ENCODE measurements at regions not wholly inside any gene's neighbourhood (a gene's known extent, or its start where the extent isn't known, plus 50 kb on each side); places are given as distances from the start of the nearest gene placed in this dataset.

- Histone ChIP-seq H3K27ac (ENCODE audit: low read length, poor library complexity, severe bottlenecking) (no peak overlapping the region), H3K27me3 (ENCODE audit: control insufficient read depth in 1 of 2, insufficient read depth in 1 of 2, low read length in 2 of 2) (no peaks in the 10 kb centered on the region), H4K91ac (ENCODE audit: low read length) (no peak overlapping the region), H4K8ac (ENCODE audit: low read length) (no peak overlapping the region), H3K4me1 (ENCODE audit: control insufficient read depth, insufficient read depth, low read depth, low read length) (no peaks in the 10 kb centered on the region), H2AK5ac (ENCODE audit: low read length, severe bottlenecking) (no peak overlapping the region), H2BK15ac (ENCODE audit: low read depth, poor library complexity, severe bottlenecking) (no peak overlapping the region), H3K36me3 (ENCODE audit: control insufficient read depth in 1 of 2, insufficient read depth in 2 of 2, low read depth in 1 of 2, low read length in 2 of 2) (no peaks in the 10 kb centered on the region), H3K4me3 (ENCODE audit: insufficient read depth in 1 of 2, low read depth in 1 of 2, low read length in 2 of 2) (no peak overlapping the region), H3K14ac (ENCODE audit: low read length in 2 of 2) (no peak overlapping the region), H3K79me1 (replicated peaks; ENCODE audit: low read length, poor library complexity, severe bottlenecking) (no peaks in the 10 kb centered on the region), H2BK5ac (ENCODE audit: low read depth, low read length, poor library complexity, severe bottlenecking) (no peak overlapping the region), H3K9ac (ENCODE audit: low read length) (no peak overlapping the region), H2AFZ (ENCODE audit: low read depth, low read length) (no peak overlapping the region), H3K9me3 (ENCODE audit: control insufficient read depth, low read length) (no peaks in the 10 kb centered on the region), H2BK120ac (ENCODE audit: low read depth, low read length) (no peak overlapping the region), H3K23ac (ENCODE audit: low read length in 2 of 2) (no peak overlapping the region), H2BK12ac (ENCODE audit: low read length in 2 of 2) (no peak overlapping the region), H3K18ac (ENCODE audit: low read depth in 1 of 2, low read length in 2 of 2) (no peak overlapping the region), H3K4me2 (ENCODE audit: low read length, poor library complexity, severe bottlenecking) (no peak overlapping the region), H3K4ac (ENCODE audit: low read depth in 1 of 2, low read length in 2 of 2) (no peak overlapping the region)
- 81% methylated on average over 3 of the region's 3 CpGs for WGBS
- no peak for DNase-seq
Observed at GRCh38 chr9:13380903-13381302, 101.4 kb upstream of the MPDZ start.

- Histone ChIP-seq H3K4ac (ENCODE audit: low read depth in 1 of 2, low read length in 2 of 2) (no peak overlapping the region), H2BK120ac (ENCODE audit: low read depth, low read length) (no peak overlapping the region), H3K14ac (ENCODE audit: low read length in 2 of 2) (no peak overlapping the region), H3K4me2 (ENCODE audit: low read length, poor library complexity, severe bottlenecking) (no peak overlapping the region), H2BK5ac (ENCODE audit: low read depth, low read length, poor library complexity, severe bottlenecking) (no peak overlapping the region), H3K18ac (ENCODE audit: low read depth in 1 of 2, low read length in 2 of 2) (no peak overlapping the region), H3K23ac (ENCODE audit: low read length in 2 of 2) (no peak overlapping the region), H2AK5ac (ENCODE audit: low read length, severe bottlenecking) (no peak overlapping the region), H3K79me1 (replicated peaks; ENCODE audit: low read length, poor library complexity, severe bottlenecking) (no peaks in the 10 kb centered on the region), H3K9ac (ENCODE audit: low read length) (no peak overlapping the region), H4K91ac (ENCODE audit: low read length) (no peak overlapping the region), H2AFZ (ENCODE audit: low read depth, low read length) (no peak overlapping the region), H3K27me3 (ENCODE audit: control insufficient read depth in 1 of 2, insufficient read depth in 1 of 2, low read length in 2 of 2) (no peaks in the 10 kb centered on the region), H4K8ac (ENCODE audit: low read length) (no peak overlapping the region), H3K27ac (ENCODE audit: low read length, poor library complexity, severe bottlenecking) (no peak overlapping the region), H3K4me1 (ENCODE audit: control insufficient read depth, insufficient read depth, low read depth, low read length) (no peaks in the 10 kb centered on the region), H3K36me3 (ENCODE audit: control insufficient read depth in 1 of 2, insufficient read depth in 2 of 2, low read depth in 1 of 2, low read length in 2 of 2) (no peaks in the 10 kb centered on the region), H3K4me3 (ENCODE audit: insufficient read depth in 1 of 2, low read depth in 1 of 2, low read length in 2 of 2) (no peak overlapping the region), H2BK12ac (ENCODE audit: low read length in 2 of 2) (no peak overlapping the region), H2BK15ac (ENCODE audit: low read depth, poor library complexity, severe bottlenecking) (no peak overlapping the region), H3K9me3 (ENCODE audit: control insufficient read depth, low read length) (no peaks in the 10 kb centered on the region)
- DNase-seq, result peak; percentile 8
- no CpG with 5 or more reads among the region's 2 CpGs for WGBS
Observed at GRCh38 chr9:13378154-13378553, 98.7 kb upstream of the MPDZ start.

GRCh38 chr9:13377171-13377925 is 97.9 kb upstream of the MPDZ start:
- Histone ChIP-seq H2AK5ac (ENCODE audit: low read length, severe bottlenecking) (no peak overlapping the region), H2BK15ac (ENCODE audit: low read depth, poor library complexity, severe bottlenecking) (no peak overlapping the region)
- WGBS, result 72% methylated on average over 3 of the region's 3 CpGs

GRCh38 chr9:13372510-13372909 is 93.0 kb upstream of the MPDZ start:
- no peak overlapping the region for H2BK12ac ChIP-seq (ENCODE audit: low read length in 2 of 2)
- 80% methylated on average over 1 of the region's 1 CpG for WGBS
- no peaks in the 10 kb centered on the region for H3K4me1 ChIP-seq (ENCODE audit: control insufficient read depth, insufficient read depth, low read depth, low read length)

More at GRCh38 chr9:13377171-13377925, 97.9 kb upstream of the MPDZ start:
- Histone ChIP-seq H2BK120ac (ENCODE audit: low read depth, low read length) (no peak overlapping the region), H3K4me2 (ENCODE audit: low read length, poor library complexity, severe bottlenecking) (no peak overlapping the region), H3K4me1 (ENCODE audit: control insufficient read depth, insufficient read depth, low read depth, low read length) (no peaks in the 10 kb centered on the region), H3K27ac (ENCODE audit: low read length, poor library complexity, severe bottlenecking) (no peak overlapping the region), H4K8ac (ENCODE audit: low read length) (no peak overlapping the region), H3K4ac (ENCODE audit: low read depth in 1 of 2, low read length in 2 of 2) (no peak overlapping the region), H3K27me3 (ENCODE audit: control insufficient read depth in 1 of 2, insufficient read depth in 1 of 2, low read length in 2 of 2) (no peaks in the 10 kb centered on the region), H2BK5ac (ENCODE audit: low read depth, low read length, poor library complexity, severe bottlenecking) (no peak overlapping the region), H3K18ac (ENCODE audit: low read depth in 1 of 2, low read length in 2 of 2) (no peak overlapping the region), H3K9ac (ENCODE audit: low read length) (no peak overlapping the region), H3K23ac (ENCODE audit: low read length in 2 of 2) (no peak overlapping the region), H2BK12ac (ENCODE audit: low read length in 2 of 2) (no peak overlapping the region), H3K14ac (ENCODE audit: low read length in 2 of 2) (no peak overlapping the region), H3K36me3 (ENCODE audit: control insufficient read depth in 1 of 2, insufficient read depth in 2 of 2, low read depth in 1 of 2, low read length in 2 of 2) (no peaks in the 10 kb centered on the region), H3K4me3 (ENCODE audit: insufficient read depth in 1 of 2, low read depth in 1 of 2, low read length in 2 of 2) (no peak overlapping the region), H3K9me3 (ENCODE audit: control insufficient read depth, low read length) (no peaks in the 10 kb centered on the region), H3K79me1 (replicated peaks; ENCODE audit: low read length, poor library complexity, severe bottlenecking) (no peaks in the 10 kb centered on the region), H4K91ac (ENCODE audit: low read length) (no peak overlapping the region), H2AFZ (ENCODE audit: low read depth, low read length) (no peak overlapping the region)
- DNase-seq, result no peak

More at GRCh38 chr9:13372510-13372909, 93.0 kb upstream of the MPDZ start:
- no peak overlapping the region for H4K8ac ChIP-seq (ENCODE audit: low read length)
- DNase-seq, result no peak
- H3K27ac ChIP-seq (ENCODE audit: low read length, poor library complexity, severe bottlenecking), result no peak overlapping the region
- no peak overlapping the region for H3K9ac ChIP-seq (ENCODE audit: low read length)
- H3K4me2 ChIP-seq (ENCODE audit: low read length, poor library complexity, severe bottlenecking), result no peak overlapping the region
- no peak overlapping the region for H4K91ac ChIP-seq (ENCODE audit: low read length)
- no peaks in the 10 kb centered on the region for H3K36me3 ChIP-seq (ENCODE audit: control insufficient read depth in 1 of 2, insufficient read depth in 2 of 2, low read depth in 1 of 2, low read length in 2 of 2)
- no peak overlapping the region for H3K18ac ChIP-seq (ENCODE audit: low read depth in 1 of 2, low read length in 2 of 2)
- H2AK5ac ChIP-seq (ENCODE audit: low read length, severe bottlenecking), result no peak overlapping the region
- H3K14ac ChIP-seq (ENCODE audit: low read length in 2 of 2), result no peak overlapping the region
- H3K4me3 ChIP-seq (ENCODE audit: insufficient read depth in 1 of 2, low read depth in 1 of 2, low read length in 2 of 2), result no peak overlapping the region
- no peaks in the 10 kb centered on the region for H3K79me1 ChIP-seq (replicated peaks; ENCODE audit: low read length, poor library complexity, severe bottlenecking)
- H3K9me3 ChIP-seq (ENCODE audit: control insufficient read depth, low read length), result no peaks in the 10 kb centered on the region
- no peak overlapping the region for H3K23ac ChIP-seq (ENCODE audit: low read length in 2 of 2)
- H3K27me3 ChIP-seq (ENCODE audit: control insufficient read depth in 1 of 2, insufficient read depth in 1 of 2, low read length in 2 of 2), result no peaks in the 10 kb centered on the region
- no peak overlapping the region for H2BK5ac ChIP-seq (ENCODE audit: low read depth, low read length, poor library complexity, severe bottlenecking)
- H3K4ac ChIP-seq (ENCODE audit: low read depth in 1 of 2, low read length in 2 of 2), result no peak overlapping the region
- H2BK15ac ChIP-seq (ENCODE audit: low read depth, poor library complexity, severe bottlenecking), result no peak overlapping the region
- H2AFZ ChIP-seq (ENCODE audit: low read depth, low read length), result no peak overlapping the region
- H2BK120ac ChIP-seq (ENCODE audit: low read depth, low read length), result no peak overlapping the region
